K562 (cell line): ENCODE measurements at regions not wholly inside any gene's neighbourhood (a gene's known extent, or its start where the extent isn't known, plus 50 kb on each side); places are given as distances from the start of the nearest gene placed in this dataset.
A peak's percentile ranks its signal among the peaks of the same experiment; 100 is the strongest.

Source experiments
- BRCA1 ChIP-seq, 2 experiments: fragments of 450-650 bp in 1 of 2; sonication (generic) in 1 of 2; formaldehyde crosslinking in 1 of 2; IDR thresholded peaks; 2 replicates each; pipeline versions ENCODE4 v1.5.0 to v1.6.1; 2017 to 2020; ENCODE audit warnings: mild to moderate bottlenecking in 1 of 2, missing genetic modification reagents in 1 of 2
- CBX1 ChIP-seq: sonication (generic); IDR thresholded peaks from 2 replicates; pipeline ENCODE4 v1.6.1; 2016; ENCODE audit warnings: antibody characterized with exemption, low read depth, mild to moderate bottlenecking
- CXXC5 ChIP-seq: fragments of 250-450 bp; sonication (Bioruptor Pico); IDR thresholded peaks from 2 replicates; pipeline ENCODE4 v1.8.0; 2022; ENCODE audit warnings: inconsistent platforms, mild to moderate bottlenecking, moderate library complexity
- DDX20 ChIP-seq: fragments of 450-650 bp; IDR thresholded peaks from 2 replicates; pipeline ENCODE4 v1.6.1; 2016; ENCODE audit warnings: missing genetic modification characterization, low read depth, mild to moderate bottlenecking, missing compliant biosample characterization, moderate library complexity
- DNMT1 ChIP-seq: fragments of 450-650 bp; IDR thresholded peaks from 2 replicates; pipeline ENCODE4 v1.6.1; 2016; ENCODE audit warnings: antibody characterized with exemption, mild to moderate bottlenecking
- ELF4 ChIP-seq: fragments of 450-650 bp; formaldehyde crosslinking; IDR thresholded peaks from 2 replicates; pipeline ENCODE4 v1.4.0; 2022; ENCODE audit warnings: missing genetic modification characterization
- EP300 ChIP-seq: IDR thresholded peaks from 2 replicates; pipeline ENCODE4 v1.6.1; 2012; ENCODE audit warnings: low read length, improper control_type of control experiment
- JUN ChIP-seq, 2 experiments: sonication (generic) in 1 of 2; formaldehyde crosslinking in 1 of 2; IDR thresholded peaks; 2 replicates each; pipeline versions ENCODE4 v1.6.1 to v1.8.0; 2012 to 2022; ENCODE audit warnings: borderline replicate concordance in 2 of 2, mild to moderate bottlenecking in 2 of 2, improper control_type of control experiment in 1 of 2, low read depth in 1 of 2, low read length in 1 of 2, missing genetic modification reagents in 1 of 2
- MAZ ChIP-seq, 2 experiments: fragments of 450-650 bp in 1 of 2; sonication (generic) in 1 of 2; formaldehyde crosslinking; IDR thresholded peaks in 1 of 2; conservative IDR thresholded peaks in 1 of 2; 2 replicates each; pipeline versions ENCODE4 v1.4.0 to v1.5.0; 2020; ENCODE audit warnings: mild to moderate bottlenecking in 1 of 2, missing genetic modification reagents in 1 of 2
- MTF1 ChIP-seq: fragments of 250-450 bp; sonication (Bioruptor Pico); IDR thresholded peaks from 2 replicates; pipeline ENCODE4 v1.9.0; 2021; ENCODE audit warnings: moderate library complexity, mild to moderate bottlenecking, inconsistent platforms, borderline replicate concordance
- PCBP1 ChIP-seq: fragments of 200-400 bp; formaldehyde crosslinking; IDR thresholded peaks from 2 replicates; pipeline ENCODE4 v1.6.1; 2018; ENCODE audit warnings: mild to moderate bottlenecking, low read depth, low read length; ENCODE audit not compliant: poor library complexity, severe bottlenecking
- POU5F1 ChIP-seq: fragments of 150-350 bp; IDR thresholded peaks from 2 replicates; pipeline ENCODE4 v1.6.1; 2014; ENCODE audit warnings: borderline replicate concordance, low read length, low read depth, mild to moderate bottlenecking; ENCODE audit not compliant: partially characterized antibody
- RFX7 ChIP-seq: fragments of 250-450 bp; sonication (Bioruptor Pico); IDR thresholded peaks from 2 replicates; pipeline ENCODE4 v1.5.1; 2021; ENCODE audit warnings: mild to moderate bottlenecking
- SAFB ChIP-seq: fragments of 200-400 bp; formaldehyde crosslinking; IDR thresholded peaks from 2 replicates; pipeline ENCODE4 v1.6.1; 2017; ENCODE audit warnings: low read depth, low read length, borderline replicate concordance
- SAP30 ChIP-seq: fragments of 200-600 bp; sonication (generic); IDR thresholded peaks from 2 replicates; pipeline ENCODE4 v1.6.1; 2012; ENCODE audit warnings: borderline replicate concordance, low read depth, mild to moderate bottlenecking, moderate library complexity, low read length, control low read depth, inconsistent platforms; ENCODE audit not compliant: insufficient read depth, poor library complexity, severe bottlenecking
- SOX6 ChIP-seq: fragments of 450-650 bp; IDR thresholded peaks from 2 replicates; pipeline ENCODE4 v1.6.1; 2014; ENCODE audit warnings: mild to moderate bottlenecking
- TEAD1 ChIP-seq, 2 experiments: fragments of 450-650 bp in 1 of 2; sonication (generic) in 1 of 2; formaldehyde crosslinking; IDR thresholded peaks; 2 replicates each; pipeline versions ENCODE4 v1.4.0 to v1.8.0; 2020 to 2022; ENCODE audit warnings: mild to moderate bottlenecking in 2 of 2, missing genetic modification reagents in 1 of 2
- TRIM24 ChIP-seq, 2 experiments: fragments of 450-650 bp; IDR thresholded peaks; 2 replicates each; pipeline ENCODE4 v1.6.1; 2016
- U2AF2 ChIP-seq: fragments of 200-400 bp; formaldehyde crosslinking; optimal IDR thresholded peaks from 2 replicates; pipeline ENCODE3; 2017; ENCODE audit warnings: low read depth, mild to moderate bottlenecking, low read length
- ZNF384 ChIP-seq: IDR thresholded peaks from 2 replicates; pipeline ENCODE4 v1.6.1; 2012; ENCODE audit warnings: low read depth, low read length, improper control_type of control experiment
- ZNF778 ChIP-seq: fragments of 450-650 bp; formaldehyde crosslinking; IDR thresholded peaks from 2 replicates; pipeline ENCODE4 v1.4.0; 2020; ENCODE audit warnings: mild to moderate bottlenecking, moderate library complexity
- TF ChIP-seq, protein P1 (sequence below): fragments of 200-400 bp; formaldehyde crosslinking; IDR thresholded peaks from 2 replicates; pipeline ENCODE4 v1.6.1; 2017; ENCODE audit warnings: mild to moderate bottlenecking, low read depth, low read length, moderate library complexity
- TF ChIP-seq, protein P2 (sequence below): sonication (generic); formaldehyde crosslinking; IDR thresholded peaks from 2 replicates; pipeline ENCODE4 v1.8.0; 2022; ENCODE audit warnings: missing genetic modification reagents, mild to moderate bottlenecking, moderate library complexity, borderline replicate concordance

DNA sequence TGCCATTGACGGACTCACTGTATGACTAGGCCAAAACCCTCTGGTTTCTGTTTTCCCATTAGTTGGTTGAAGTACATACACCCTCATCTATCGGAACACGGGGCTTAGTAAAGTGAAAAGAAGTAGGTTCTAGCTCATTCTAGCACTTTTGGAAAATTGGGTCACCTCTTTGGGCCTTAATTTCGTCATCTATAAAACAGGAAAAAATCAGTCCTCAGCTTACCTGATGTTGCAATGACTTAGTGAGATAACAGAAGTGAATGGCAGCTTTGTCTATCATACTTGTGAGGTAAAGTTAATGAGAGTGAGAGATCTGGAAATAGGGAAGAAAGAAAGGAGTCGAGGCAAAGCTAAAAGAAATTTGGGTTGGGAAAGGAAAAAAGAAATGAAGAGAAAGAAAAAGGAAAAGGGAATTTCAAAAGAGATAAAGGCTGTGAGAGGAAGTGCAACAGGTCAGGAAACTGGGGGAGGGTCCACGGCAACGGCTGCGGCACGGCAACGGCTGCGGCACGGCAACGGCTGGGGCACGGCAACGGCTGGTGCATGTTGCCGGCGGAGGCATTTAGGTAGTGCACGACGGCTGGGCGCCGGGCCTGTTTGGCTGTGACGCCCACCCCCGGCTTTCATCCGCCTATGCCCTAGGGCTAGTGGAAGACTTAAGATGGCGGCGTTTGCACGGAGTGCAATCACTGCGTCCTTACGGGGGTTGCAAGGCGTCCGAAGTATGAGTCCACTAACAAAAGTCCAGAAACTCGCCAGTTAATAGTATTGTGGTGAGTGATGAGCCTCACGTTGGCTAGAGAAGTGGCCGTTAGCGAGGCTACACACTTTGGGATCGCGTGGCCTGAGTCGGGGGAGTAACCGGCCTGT is 91.4 kb upstream of the XIST start (continued):
- TF ChIP-seq, protein P1, sequence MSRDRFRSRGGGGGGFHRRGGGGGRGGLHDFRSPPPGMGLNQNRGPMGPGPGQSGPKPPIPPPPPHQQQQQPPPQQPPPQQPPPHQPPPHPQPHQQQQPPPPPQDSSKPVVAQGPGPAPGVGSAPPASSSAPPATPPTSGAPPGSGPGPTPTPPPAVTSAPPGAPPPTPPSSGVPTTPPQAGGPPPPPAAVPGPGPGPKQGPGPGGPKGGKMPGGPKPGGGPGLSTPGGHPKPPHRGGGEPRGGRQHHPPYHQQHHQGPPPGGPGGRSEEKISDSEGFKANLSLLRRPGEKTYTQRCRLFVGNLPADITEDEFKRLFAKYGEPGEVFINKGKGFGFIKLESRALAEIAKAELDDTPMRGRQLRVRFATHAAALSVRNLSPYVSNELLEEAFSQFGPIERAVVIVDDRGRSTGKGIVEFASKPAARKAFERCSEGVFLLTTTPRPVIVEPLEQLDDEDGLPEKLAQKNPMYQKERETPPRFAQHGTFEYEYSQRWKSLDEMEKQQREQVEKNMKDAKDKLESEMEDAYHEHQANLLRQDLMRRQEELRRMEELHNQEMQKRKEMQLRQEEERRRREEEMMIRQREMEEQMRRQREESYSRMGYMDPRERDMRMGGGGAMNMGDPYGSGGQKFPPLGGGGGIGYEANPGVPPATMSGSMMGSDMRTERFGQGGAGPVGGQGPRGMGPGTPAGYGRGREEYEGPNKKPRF, result no peak
- TF ChIP-seq MTF1 (CRISPR knock-in tag) (no peak), DNMT1 (no peak), DDX20 (tag) (no peak), ZNF384 (no peak), CXXC5 (CRISPR knock-in tag) (peak; percentile 97), TRIM24 (IDR thresholded peaks at IDR 0.05) (peak; percentile 45 to 99; a peak in 2 of 4 replicates), U2AF2 (no peak), RFX7 (CRISPR knock-in tag) (no peak), BRCA1 (IDR thresholded peaks at IDR 0.05) (no peak), BRCA1 (CRISPR knock-in tag; IDR thresholded peaks at IDR 0.05) (no peak), JUN (IDR thresholded peaks at IDR 0.05; ENCODE audit: borderline replicate concordance, low read depth, low read length) (0 out of 2 replicates have a peak, but pooled peaks have one; percentile 24), JUN (CRISPR knock-in tag; IDR thresholded peaks at IDR 0.05; ENCODE audit: borderline replicate concordance) (no peak), EP300 (peak; percentile 67), POU5F1 (no peak), ELF4 (no peak), SOX6 (peak; percentile 72; the same call in 1 of the 2 replicates), CBX1 (peak; percentile 93; the same call in 1 of the 2 replicates), ZNF778 (CRISPR knock-in tag) (no peak), PCBP1 (no peak), MAZ (CRISPR knock-in tag; conservative IDR thresholded peaks at IDR 0.05 in 1 of 2, IDR thresholded peaks at IDR 0.05 in 1 of 2) (peak; percentile 50 to 86; a peak in 3 of 4 replicates), SAP30 (peak; percentile 39), TEAD1 (CRISPR knock-in tag; IDR thresholded peaks at IDR 0.05) (no peak), SAFB (no peak)
- TF ChIP-seq, protein P2, sequence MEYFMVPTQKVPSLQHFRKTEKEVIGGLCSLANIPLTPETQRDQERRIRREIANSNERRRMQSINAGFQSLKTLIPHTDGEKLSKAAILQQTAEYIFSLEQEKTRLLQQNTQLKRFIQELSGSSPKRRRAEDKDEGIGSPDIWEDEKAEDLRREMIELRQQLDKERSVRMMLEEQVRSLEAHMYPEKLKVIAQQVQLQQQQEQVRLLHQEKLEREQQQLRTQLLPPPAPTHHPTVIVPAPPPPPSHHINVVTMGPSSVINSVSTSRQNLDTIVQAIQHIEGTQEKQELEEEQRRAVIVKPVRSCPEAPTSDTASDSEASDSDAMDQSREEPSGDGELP (CRISPR knock-in tag), result peak; percentile 95
